Fibroblast of the aortic adventitia (primary cell): ENCODE measurements at regions not wholly inside any gene's neighbourhood (a gene's known extent, or its start where the extent isn't known, plus 50 kb on each side); places are given as distances from the start of the nearest gene placed in this dataset.

Source experiments
- DNase-seq: peaks from one replicate; pipeline ENCODE4 v3.0.0-alpha.2; 2010; ENCODE audit warnings: low read depth
- H3K4me3 ChIP-seq: 2 replicates; pipeline ENCODE4 v1.5.1; 2011; ENCODE audit warnings: low read depth, mild to moderate bottlenecking, control low read depth, low read length, moderate library complexity
- CTCF ChIP-seq: IDR thresholded peaks from 2 replicates; pipeline ENCODE4 v1.5.1; 2011; ENCODE audit warnings: mild to moderate bottlenecking, low read length, control low read depth, inconsistent platforms; ENCODE audit not compliant: insufficient read depth

GRCh38 chr18:71832946-71833617 is 711.1 kb downstream of the CBLN2 start:
- H3K4me3 ChIP-seq, result no peak overlapping the region
- no peak for TF ChIP-seq CTCF
- no peak for DNase-seq

- TF ChIP-seq CTCF, result no peak
- H3K4me3 ChIP-seq, result no peak overlapping the region
- DNase-seq, result peak; percentile 28
These were observed 713.1 kb downstream of the CBLN2 start for GRCh38 chr18:71831039-71831438.

- no peak overlapping the region for H3K4me3 ChIP-seq
- no peak for DNase-seq
- no peak for TF ChIP-seq CTCF
These were observed 716.8 kb downstream of the CBLN2 start for GRCh38 chr18:71827301-71827700.

GRCh38 chr18:71815305-71815704 is 728.8 kb downstream of the CBLN2 start:
- no peak for DNase-seq
- no peak overlapping the region for H3K4me3 ChIP-seq
- TF ChIP-seq CTCF, result no peak

GRCh38 chr18:71809711-71810110 is 734.4 kb downstream of the CBLN2 start:
- TF ChIP-seq CTCF, result no peak
- H3K4me3 ChIP-seq, result no peak overlapping the region
- DNase-seq, result no peak

- DNase-seq, result no peak
- no peak overlapping the region for H3K4me3 ChIP-seq
- no peak for TF ChIP-seq CTCF
These were observed 735.5 kb downstream of the CBLN2 start for GRCh38 chr18:71808616-71809015.

GRCh38 chr18:71807586-71807985 is 736.6 kb downstream of the CBLN2 start:
- no peak for TF ChIP-seq CTCF
- DNase-seq, result no peak
- H3K4me3 ChIP-seq, result no peak overlapping the region
